HG03565 (cell line): ENCODE measurements at regions not wholly inside any gene's neighbourhood (a gene's known extent, or its start where the extent isn't known, plus 50 kb on each side); places are given as distances from the start of the nearest gene placed in this dataset.

Source experiments
- ATAC-seq: cut with Tn5 transposase; IDR thresholded peaks from one replicate; pipeline ENCODE4 v1.9.1; 2021; ENCODE audit warnings: mild to moderate bottlenecking, moderate library complexity; ENCODE audit not compliant: unreplicated experiment

- no peak for ATAC-seq
These were observed 842.5 kb downstream of the GRID1 start for GRCh38 chr10:85524001-85524666.

- ATAC-seq: no peak
These were observed 838.8 kb downstream of the GRID1 start for GRCh38 chr10:85527616-85528317.

- ATAC-seq: no peak
These were observed 838.3 kb downstream of the GRID1 start for GRCh38 chr10:85528318-85528652.

- no peak for ATAC-seq
These were observed 834.9 kb downstream of the GRID1 start for GRCh38 chr10:85531706-85532105.

DNA sequence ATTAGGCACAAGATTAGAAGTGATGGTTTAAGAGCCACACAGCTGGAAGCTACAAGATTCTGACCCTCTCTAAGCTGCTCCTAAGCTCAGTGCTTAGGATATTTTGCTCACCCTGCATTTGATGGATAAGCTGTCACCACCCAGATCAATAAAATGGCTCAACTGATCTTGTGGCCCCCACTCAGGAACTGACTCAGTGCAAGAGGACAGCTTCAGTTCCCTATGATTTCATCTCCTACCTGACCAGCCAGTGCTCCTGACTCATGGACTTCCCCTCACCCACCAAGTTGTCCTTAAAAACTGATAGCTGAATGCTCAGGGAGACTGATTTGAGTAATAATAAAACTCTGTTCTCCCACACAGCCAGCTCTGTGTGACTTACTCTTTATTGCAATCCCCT lies 833.8 kb downstream of the GRID1 start:
- ATAC-seq: no peak

- no peak for ATAC-seq
These were observed 830.7 kb downstream of the GRID1 start for GRCh38 chr10:85535926-85536325.

DNA sequence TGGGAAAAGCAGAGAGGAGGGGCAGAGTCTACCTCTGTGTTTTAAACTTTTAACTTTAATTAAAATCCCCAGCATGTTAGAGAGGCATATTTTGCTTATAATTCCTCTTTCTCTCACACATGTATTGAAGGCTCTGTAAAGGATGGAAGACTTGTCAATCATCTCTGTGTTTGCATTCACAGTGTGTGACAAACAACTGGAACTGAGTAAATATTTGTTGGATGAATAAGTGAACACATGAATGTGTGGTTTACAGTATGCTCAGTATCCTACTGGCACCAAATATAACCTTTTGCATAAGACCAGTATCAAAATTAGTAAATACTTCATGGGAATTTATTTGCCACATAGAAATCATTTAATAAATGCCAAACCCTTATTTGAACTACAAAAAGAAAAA lies 829.0 kb downstream of the GRID1 start:
- ATAC-seq: no peak

- ATAC-seq: no peak
These were observed 828.0 kb downstream of the GRID1 start for GRCh38 chr10:85538601-85539000.

- no peak for ATAC-seq
These were observed 824.4 kb downstream of the GRID1 start for GRCh38 chr10:85542152-85542551.

- ATAC-seq: no peak
These were observed 823.5 kb downstream of the GRID1 start for GRCh38 chr10:85542936-85543730.

DNA sequence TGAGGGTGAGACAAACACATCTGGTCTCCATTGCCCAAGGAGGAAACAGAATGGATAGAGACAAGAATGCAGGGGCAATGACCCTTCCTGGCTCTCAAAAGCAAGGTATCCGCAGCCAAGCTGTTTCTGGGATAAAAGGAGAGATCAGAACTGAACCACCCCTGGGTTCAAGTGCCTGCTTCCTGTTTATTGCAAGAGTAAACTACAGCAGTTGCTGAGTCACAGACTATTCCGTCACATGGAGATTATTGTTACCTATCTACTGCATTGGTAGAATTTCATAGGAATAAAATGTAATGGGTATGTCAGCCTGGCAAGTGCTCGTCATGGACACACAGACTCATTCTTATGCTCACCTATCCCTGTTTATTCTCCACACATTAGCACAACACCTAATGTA lies 821.6 kb downstream of the GRID1 start:
- ATAC-seq: no peak

DNA sequence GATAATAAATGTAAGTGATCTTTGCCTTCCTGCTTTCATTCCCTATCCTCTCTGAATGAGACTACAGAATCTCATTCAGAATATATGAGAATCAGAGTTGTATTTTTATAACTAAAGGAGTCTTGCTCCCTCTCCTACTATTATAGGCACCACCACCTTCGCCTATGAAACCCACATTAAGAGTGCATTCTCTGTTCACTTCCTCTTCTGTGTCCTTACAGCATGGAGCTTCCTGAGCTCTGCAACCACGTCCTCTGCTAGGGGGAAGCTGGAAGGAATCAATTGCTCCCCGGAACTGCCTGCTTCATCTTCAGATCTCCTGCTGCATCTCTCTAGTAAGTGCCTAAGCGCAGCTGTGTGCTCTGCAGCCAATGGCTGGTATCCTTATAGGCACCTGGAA lies 820.7 kb downstream of the GRID1 start:
- no peak for ATAC-seq

GRCh38 chr10:85547460-85548023 lies 819.1 kb downstream of the GRID1 start:
- ATAC-seq: no peak

GRCh38 chr10:85548034-85548433 lies 818.6 kb downstream of the GRID1 start:
- ATAC-seq: peak; percentile 87
